Hematopoietic multipotent progenitor cell treated with erythropoietin and hydrocortisone succinate and interleukin-3 and kit ligand, for 15 days (in vitro differentiated cells): ENCODE measurements at regions not wholly inside any gene's neighbourhood (a gene's known extent, or its start where the extent isn't known, plus 50 kb on each side); places are given as distances from the start of the nearest gene placed in this dataset.
"Not testable (repeated sequence)": the region's sequence is repeated elsewhere in the genome, so short reads cannot be mapped to it uniquely, and the experiment has no call there.

ENCODE experiments used
- DNase-seq: peaks from one replicate; pipeline ENCODE4 v3.0.0-alpha.2; 2015; ENCODE audit warnings: low spot score

GRCh38 chr5:99589424-99589823 lies 660.6 kb upstream of the CHD1 start:
- no peak for DNase-seq

GRCh38 chr5:99587983-99588382 lies 659.2 kb upstream of the CHD1 start:
- DNase-seq = no peak

- no peak for DNase-seq
Measured at GRCh38 chr5:99586878-99587277, 658.1 kb upstream of the CHD1 start.

- not testable (repeated sequence) for DNase-seq
Measured at GRCh38 chr5:99581204-99581603, 652.4 kb upstream of the CHD1 start.

- DNase-seq = not testable (repeated sequence)
Measured at GRCh38 chr5:99562937-99563627, 634.3 kb upstream of the CHD1 start.

GRCh38 chr5:99553211-99553810 lies 624.5 kb upstream of the CHD1 start:
- no peak for DNase-seq

GRCh38 chr5:99544356-99544755 lies 615.5 kb upstream of the CHD1 start:
- DNase-seq = no peak

- DNase-seq = no peak
Measured at GRCh38 chr5:99543841-99544240, 615.0 kb upstream of the CHD1 start.

- not testable (repeated sequence) for DNase-seq
Measured at GRCh38 chr5:99534241-99534640, 605.4 kb upstream of the CHD1 start.

GRCh38 chr5:99521666-99522065 lies 592.9 kb upstream of the CHD1 start:
- DNase-seq = not testable (repeated sequence)

GRCh38 chr5:99515864-99516490 lies 587.2 kb upstream of the CHD1 start:
- DNase-seq = not testable (repeated sequence)

GRCh38 chr5:99510237-99510866 lies 581.5 kb upstream of the CHD1 start:
- not testable (repeated sequence) for DNase-seq

- not testable (repeated sequence) for DNase-seq
Measured at GRCh38 chr5:99509064-99509463, 580.3 kb upstream of the CHD1 start.

- DNase-seq = not testable (repeated sequence)
Measured at GRCh38 chr5:99495456-99495855, 566.6 kb upstream of the CHD1 start.

GRCh38 chr5:99478450-99478849 lies 549.6 kb upstream of the CHD1 start:
- DNase-seq = not testable (repeated sequence)

- not testable (repeated sequence) for DNase-seq
Measured at GRCh38 chr5:99473328-99473727, 544.5 kb upstream of the CHD1 start.

- DNase-seq = not testable (repeated sequence)
Measured at GRCh38 chr5:99471726-99472125, 542.9 kb upstream of the CHD1 start.

GRCh38 chr5:99471178-99471577 lies 542.4 kb upstream of the CHD1 start:
- DNase-seq = not testable (repeated sequence)

GRCh38 chr5:99470636-99471035 lies 541.8 kb upstream of the CHD1 start:
- not testable (repeated sequence) for DNase-seq

- no peak for DNase-seq
Measured at GRCh38 chr5:99460701-99461100, 531.9 kb upstream of the CHD1 start.

- no peak for DNase-seq
Measured at GRCh38 chr5:99453196-99453595, 524.4 kb upstream of the CHD1 start.

- no peak for DNase-seq
Measured at GRCh38 chr5:99449786-99450185, 521.0 kb upstream of the CHD1 start.

- DNase-seq = no peak
Measured at GRCh38 chr5:99445805-99446204, 517.0 kb upstream of the CHD1 start.
